Thoracic aorta (tissue), 2 donors: ENCODE measurements at regions not wholly inside any gene's neighbourhood (a gene's known extent, or its start where the extent isn't known, plus 50 kb on each side); places are given as distances from the start of the nearest gene placed in this dataset.
A peak's percentile ranks its signal among the peaks of the same experiment; 100 is the strongest.

Experiments used
- ATAC-seq: fragments of 150-250 bp; one replicate; pipeline ENCODE4 v1.8.0; 2017; ENCODE audit warnings: low read depth; ENCODE audit not compliant: insufficient number of reproducible peaks, low FRiP score
- DNase-seq: peaks from one replicate; pipeline ENCODE4 v3.0.0-alpha.2; 2020; ENCODE audit warnings: low spot score
- H3K27ac ChIP-seq, 2 donors: fragments of 200-600 bp; sonication (generic); 1 replicate in 1 of 2; 2 replicates in 1 of 2; pipeline ENCODE4 v1.5.1; 2016; ENCODE audit warnings: mild to moderate bottlenecking in 2 of 2, moderate library complexity in 2 of 2
- H3K27me3 ChIP-seq: fragments of 200-600 bp; sonication (generic); replicated peaks from 2 replicates; pipeline ENCODE4 v1.6.0; 2016; ENCODE audit warnings: mild to moderate bottlenecking; ENCODE audit not compliant: insufficient read depth
- H3K36me3 ChIP-seq: fragments of 200-600 bp; sonication (generic); one replicate; pipeline ENCODE4 v1.5.1; 2016
- H3K4me1 ChIP-seq, 2 donors: fragments of 200-600 bp; sonication (generic); 1 replicate in 1 of 2; 2 replicates in 1 of 2; pipeline versions ENCODE4 v1.5.1 to v1.6.0; 2016; ENCODE audit warnings: low read depth in 2 of 2, mild to moderate bottlenecking in 1 of 2; ENCODE audit not compliant: control insufficient read depth in 1 of 2
- H3K4me3 ChIP-seq: fragments of 200-600 bp; sonication (generic); 2 replicates; pipeline ENCODE4 v1.5.1; 2016; ENCODE audit warnings: mild to moderate bottlenecking
- H3K9me3 ChIP-seq: fragments of 200-600 bp; sonication (generic); 2 replicates; pipeline ENCODE4 v1.5.1; 2016
- TF ChIP-seq, protein P1 (sequence below): fragments of 200-600 bp; sonication (generic); IDR thresholded peaks from one replicate; pipeline ENCODE4 v1.5.1; 2019; ENCODE audit warnings: antibody characterized with exemption

DNA sequence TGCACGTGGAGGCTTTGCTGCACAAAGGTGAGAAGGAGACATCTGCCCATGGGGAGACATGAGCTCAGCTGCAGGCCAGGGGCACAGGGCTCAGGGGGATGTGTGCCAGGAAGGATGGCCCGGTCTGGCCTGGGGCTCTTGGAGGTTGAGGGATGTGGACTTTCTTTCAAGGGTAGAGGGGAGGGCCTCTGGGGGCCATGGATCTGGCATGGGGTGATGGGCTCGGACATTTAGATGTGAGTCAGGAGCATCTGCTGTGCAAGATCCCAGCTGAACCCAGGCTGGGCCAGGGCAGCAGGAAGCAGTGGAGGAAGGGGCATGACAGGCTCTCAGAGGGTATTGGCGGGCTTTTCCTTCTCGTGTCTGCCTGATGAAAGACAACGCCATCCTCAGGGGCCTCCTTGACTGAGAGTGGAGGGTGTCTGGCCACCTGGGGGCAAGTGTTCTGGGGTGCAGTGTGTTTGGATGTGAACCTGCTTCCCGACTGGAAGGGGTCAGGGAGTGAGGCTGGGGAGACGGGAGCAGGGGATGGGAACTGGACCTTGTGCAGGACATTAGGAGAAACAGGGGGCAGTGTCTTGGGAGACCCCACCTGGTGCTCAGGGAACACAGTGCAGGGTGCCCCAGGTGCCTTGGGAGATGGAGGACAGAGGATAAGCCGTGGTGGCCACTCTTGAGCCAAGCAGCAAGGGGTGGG, 156.1 kb downstream of the ERMARD start:
- Histone ChIP-seq H3K27me3 (no peaks in the 10 kb centered on the region), H3K27ac (no peak overlapping the region), H3K4me3 (no peak overlapping the region), H3K4me1 (peaks cover 0 to 15% of the 10 kb centered on the region in 2 donors), H3K36me3 (no peaks in the 10 kb centered on the region), H3K9me3 (no peaks in the 10 kb centered on the region)
- DNase-seq (no peak), ATAC-seq (no peak)
- TF ChIP-seq, protein P1, sequence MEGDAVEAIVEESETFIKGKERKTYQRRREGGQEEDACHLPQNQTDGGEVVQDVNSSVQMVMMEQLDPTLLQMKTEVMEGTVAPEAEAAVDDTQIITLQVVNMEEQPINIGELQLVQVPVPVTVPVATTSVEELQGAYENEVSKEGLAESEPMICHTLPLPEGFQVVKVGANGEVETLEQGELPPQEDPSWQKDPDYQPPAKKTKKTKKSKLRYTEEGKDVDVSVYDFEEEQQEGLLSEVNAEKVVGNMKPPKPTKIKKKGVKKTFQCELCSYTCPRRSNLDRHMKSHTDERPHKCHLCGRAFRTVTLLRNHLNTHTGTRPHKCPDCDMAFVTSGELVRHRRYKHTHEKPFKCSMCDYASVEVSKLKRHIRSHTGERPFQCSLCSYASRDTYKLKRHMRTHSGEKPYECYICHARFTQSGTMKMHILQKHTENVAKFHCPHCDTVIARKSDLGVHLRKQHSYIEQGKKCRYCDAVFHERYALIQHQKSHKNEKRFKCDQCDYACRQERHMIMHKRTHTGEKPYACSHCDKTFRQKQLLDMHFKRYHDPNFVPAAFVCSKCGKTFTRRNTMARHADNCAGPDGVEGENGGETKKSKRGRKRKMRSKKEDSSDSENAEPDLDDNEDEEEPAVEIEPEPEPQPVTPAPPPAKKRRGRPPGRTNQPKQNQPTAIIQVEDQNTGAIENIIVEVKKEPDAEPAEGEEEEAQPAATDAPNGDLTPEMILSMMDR: no peak

DNA sequence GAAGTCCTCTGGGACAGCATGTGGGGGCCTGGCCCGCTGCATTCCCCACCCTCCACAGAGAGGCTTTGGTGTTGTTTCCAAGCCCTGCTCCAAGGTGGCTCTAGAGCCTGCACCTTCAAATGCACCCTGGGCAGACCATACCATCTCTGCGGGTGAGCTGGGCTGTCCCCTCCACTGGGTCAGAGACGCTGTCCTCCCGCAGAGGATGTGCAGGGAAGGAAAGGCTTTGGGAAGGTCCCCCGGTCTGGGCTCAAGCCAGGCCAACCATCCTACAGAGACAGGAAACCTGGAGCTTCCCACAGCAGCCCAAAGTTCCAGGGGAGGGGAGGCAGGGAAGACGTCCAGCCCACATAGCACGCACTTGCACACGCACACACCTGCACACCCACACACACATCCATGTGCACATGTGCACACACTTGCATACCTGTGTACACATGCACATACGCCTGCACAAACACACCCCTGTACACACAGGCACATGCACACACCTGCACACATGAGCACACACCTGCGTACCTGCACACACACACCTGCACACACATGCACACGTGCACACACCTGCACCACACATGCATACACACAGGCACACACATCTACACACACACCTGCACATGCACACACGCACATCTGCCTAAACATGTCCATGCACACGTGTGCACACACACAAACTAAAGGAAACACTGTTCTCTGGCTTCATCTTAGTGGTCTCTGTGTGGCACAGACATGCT, 155.4 kb downstream of the ERMARD start:
- no peak overlapping the region for H3K27ac ChIP-seq
- no peak for DNase-seq
- no peaks in the 10 kb centered on the region for H3K9me3 ChIP-seq
- no peaks in the 10 kb centered on the region for H3K27me3 ChIP-seq
- H3K36me3 ChIP-seq: no peaks in the 10 kb centered on the region
- TF ChIP-seq, protein P1: no peak
- ATAC-seq: no peak
- H3K4me3 ChIP-seq: no peak overlapping the region
- H3K4me1 ChIP-seq: peaks cover 0 to 15% of the 10 kb centered on the region in 2 donors

DNA sequence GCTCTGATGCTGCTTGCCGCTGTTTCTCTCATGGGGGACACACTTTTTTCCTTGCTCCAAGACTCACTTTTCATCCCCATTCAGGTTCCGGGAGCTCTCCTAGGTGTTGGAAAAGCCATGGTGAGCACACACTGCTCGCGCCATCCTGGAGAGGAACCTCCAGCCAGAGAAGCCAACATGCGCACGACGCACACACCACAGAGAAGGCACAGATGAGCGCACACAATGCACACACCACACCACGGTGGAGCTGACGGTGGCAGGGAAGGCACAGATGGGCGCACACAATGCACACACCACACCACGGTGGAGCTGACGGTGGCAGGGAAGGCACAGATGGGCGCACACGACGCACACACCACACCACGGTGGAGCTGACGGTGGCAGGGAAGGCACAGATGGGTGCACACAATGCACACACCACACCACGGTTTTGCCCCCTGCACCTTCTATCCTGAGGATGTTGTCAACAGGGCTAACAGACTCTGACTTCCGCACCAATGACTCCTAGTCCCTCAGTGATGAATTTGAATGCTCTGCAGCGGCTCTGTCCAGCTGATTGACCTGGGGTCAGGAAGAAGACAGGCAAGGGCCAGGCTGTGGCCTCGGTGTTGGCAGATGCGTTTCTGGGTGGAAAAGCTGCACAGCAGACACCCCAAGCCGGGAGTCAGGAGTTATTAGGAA, 154.7 kb downstream of the ERMARD start:
- H3K4me1 ChIP-seq: peaks cover 0 to 15% of the 10 kb centered on the region in 2 donors
- no peaks in the 10 kb centered on the region for H3K27me3 ChIP-seq
- ATAC-seq: no peak
- no peaks in the 10 kb centered on the region for H3K9me3 ChIP-seq
- no peak for DNase-seq
- H3K36me3 ChIP-seq: no peaks in the 10 kb centered on the region
- no peak overlapping the region for H3K4me3 ChIP-seq
- H3K27ac ChIP-seq: no peak overlapping the region
- TF ChIP-seq, protein P1: no peak

DNA sequence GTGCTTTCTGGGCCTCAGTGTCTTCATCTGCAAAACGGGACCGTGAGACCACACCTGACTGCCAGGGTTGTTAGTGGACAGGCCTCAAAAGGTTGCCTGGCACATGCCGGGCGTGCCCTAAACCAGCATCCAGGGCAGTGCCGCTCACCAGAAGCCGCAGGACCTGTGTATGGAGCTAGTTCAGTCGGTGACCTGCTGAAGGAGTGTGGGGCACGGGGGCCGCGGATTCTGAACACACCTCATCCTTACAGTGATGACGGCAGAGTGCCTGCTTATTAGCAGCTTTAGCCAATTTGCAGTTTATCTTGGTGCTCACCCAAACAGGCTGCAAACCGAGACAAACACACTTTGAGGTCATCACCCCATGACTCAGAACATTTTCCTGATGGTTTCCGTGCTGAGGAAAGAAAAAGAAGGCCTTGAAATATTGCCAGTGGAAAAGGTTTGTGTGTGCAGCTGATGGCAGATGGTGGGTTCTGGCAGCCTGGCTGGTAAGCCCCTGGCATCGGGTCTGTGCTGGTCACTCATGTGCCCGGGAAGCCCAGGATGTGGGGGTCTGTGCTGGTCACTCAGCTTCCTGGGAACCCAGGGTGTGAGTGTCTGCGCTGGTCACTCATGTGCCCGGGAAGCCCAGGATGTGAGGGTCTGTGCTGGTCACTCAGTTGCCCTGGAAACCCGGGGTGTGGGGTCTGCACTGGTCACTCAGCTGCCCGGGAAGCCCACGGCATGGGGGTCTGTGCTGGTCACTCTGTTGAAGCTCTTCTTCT, 153.8 kb downstream of the ERMARD start:
- no peak overlapping the region for H3K27ac ChIP-seq
- no peak overlapping the region for H3K4me3 ChIP-seq
- H3K4me1 ChIP-seq: peaks cover 0 to 15% of the 10 kb centered on the region in 2 donors
- no peaks in the 10 kb centered on the region for H3K9me3 ChIP-seq
- DNase-seq (no peak), ATAC-seq (peak; percentile 71)
- TF ChIP-seq, protein P1: no peak
- no peaks in the 10 kb centered on the region for H3K27me3 ChIP-seq
- no peaks in the 10 kb centered on the region for H3K36me3 ChIP-seq
